Ascending aorta (tissue), 2 donors: ENCODE measurements at regions not wholly inside any gene's neighbourhood (a gene's known extent, or its start where the extent isn't known, plus 50 kb on each side); places are given as distances from the start of the nearest gene placed in this dataset.

Experiments
- DNase-seq, 2 donors: peaks; one replicate each; pipeline ENCODE4 v3.0.0-alpha.2; 2019; ENCODE audit warnings: low spot score in 2 of 2
- H3K27ac ChIP-seq, 2 donors: fragments of 200-600 bp; sonication (generic); one replicate each; pipeline ENCODE4 v1.5.1; 2016 to 2017; ENCODE audit warnings: mild to moderate bottlenecking in 1 of 2
- H3K27me3 ChIP-seq: fragments of 200-600 bp; sonication (generic); one replicate; pipeline ENCODE4 v1.5.1; 2017
- H3K36me3 ChIP-seq, 2 donors: fragments of 200-600 bp; sonication (generic); one replicate each; pipeline ENCODE4 v1.5.1; 2016
- H3K4me1 ChIP-seq, 2 donors: fragments of 200-600 bp; sonication (generic); one replicate each; pipeline ENCODE4 v1.5.1; 2016 to 2017; ENCODE audit warnings: mild to moderate bottlenecking in 1 of 2
- H3K4me3 ChIP-seq, 2 donors: fragments of 200-600 bp; sonication (generic); one replicate each; pipeline ENCODE4 v1.5.1; 2016 to 2017; ENCODE audit warnings: mild to moderate bottlenecking in 1 of 2
- H3K9me3 ChIP-seq, 2 donors: fragments of 200-600 bp; sonication (generic); one replicate each; pipeline ENCODE4 v1.5.1; 2016
- CTCF ChIP-seq, 3 experiments: fragments of 200-600 bp in 2 of 3; fragments of 450-650 bp in 1 of 3; sonication (generic) in 2 of 3; IDR thresholded peaks; one replicate each; pipeline ENCODE4 v1.5.1; 2016 to 2019; ENCODE audit warnings: antibody characterized with exemption in 3 of 3, mild to moderate bottlenecking in 1 of 3, moderate library complexity in 1 of 3
- intact Hi-C: fragments of 100-400 bp; cut with DNase I; formaldehyde crosslinking; loops from one replicate; pipeline ENCODE4 v1.15.1; 2023

- no peak for DNase-seq
- H3K27me3 ChIP-seq = no peaks in the 10 kb centered on the region
- no peaks in the 10 kb centered on the region for H3K36me3 ChIP-seq
- no peak overlapping the region for H3K27ac ChIP-seq
- no peak for TF ChIP-seq CTCF (IDR thresholded peaks at IDR 0.05)
- intact Hi-C loops = no loop called here
- no peak overlapping the region for H3K4me3 ChIP-seq
- no peaks in the 10 kb centered on the region for H3K9me3 ChIP-seq
- no peaks in the 10 kb centered on the region for H3K4me1 ChIP-seq
Observed at GRCh38 chr1:239858057-239858456, 233.6 kb upstream of the FMN2 start.

- Histone ChIP-seq H3K4me3 (no peak overlapping the region), H3K27me3 (no peaks in the 10 kb centered on the region), H3K27ac (no peak overlapping the region), H3K4me1 (no peaks in the 10 kb centered on the region), H3K9me3 (no peaks in the 10 kb centered on the region), H3K36me3 (no peaks in the 10 kb centered on the region)
- intact Hi-C loops = no loop called here
- no peak for TF ChIP-seq CTCF (IDR thresholded peaks at IDR 0.05)
- no peak for DNase-seq
Observed at GRCh38 chr1:239858529-239858928, 233.2 kb upstream of the FMN2 start.

- Histone ChIP-seq H3K4me1 (no peaks in the 10 kb centered on the region), H3K27me3 (no peaks in the 10 kb centered on the region), H3K27ac (no peak overlapping the region), H3K9me3 (no peaks in the 10 kb centered on the region), H3K4me3 (no peak overlapping the region), H3K36me3 (no peaks in the 10 kb centered on the region)
- no peak for DNase-seq
- TF ChIP-seq CTCF (IDR thresholded peaks at IDR 0.05) = no peak
- intact Hi-C loops = no loop called here
Observed at GRCh38 chr1:239861985-239862384, 229.7 kb upstream of the FMN2 start.

- intact Hi-C loops = no loop called here
- Histone ChIP-seq H3K4me1 (no peaks in the 10 kb centered on the region), H3K27ac (no peak overlapping the region), H3K4me3 (no peak overlapping the region), H3K27me3 (no peaks in the 10 kb centered on the region), H3K9me3 (no peaks in the 10 kb centered on the region), H3K36me3 (no peaks in the 10 kb centered on the region)
- TF ChIP-seq CTCF (IDR thresholded peaks at IDR 0.05) = peak in 1 of 3 experiments; percentile 36
- no peak for DNase-seq
Observed at GRCh38 chr1:239868058-239868832, 223.4 kb upstream of the FMN2 start.

GRCh38 chr1:239870194-239870593, 221.5 kb upstream of the FMN2 start:
- no peak for DNase-seq
- Histone ChIP-seq H3K36me3 (no peaks in the 10 kb centered on the region), H3K4me1 (no peaks in the 10 kb centered on the region), H3K4me3 (no peak overlapping the region), H3K27ac (no peak overlapping the region), H3K27me3 (no peaks in the 10 kb centered on the region), H3K9me3 (no peaks in the 10 kb centered on the region)
- intact Hi-C loops = no loop called here
- TF ChIP-seq CTCF (IDR thresholded peaks at IDR 0.05) = no peak

GRCh38 chr1:239872626-239873025, 219.1 kb upstream of the FMN2 start:
- Histone ChIP-seq H3K9me3 (no peaks in the 10 kb centered on the region), H3K27ac (no peak overlapping the region), H3K4me1 (no peaks in the 10 kb centered on the region), H3K36me3 (no peaks in the 10 kb centered on the region), H3K4me3 (no peak overlapping the region), H3K27me3 (no peaks in the 10 kb centered on the region)
- intact Hi-C loops = no loop called here
- no peak for DNase-seq
- TF ChIP-seq CTCF (IDR thresholded peaks at IDR 0.05) = no peak
